GM21723 (cell line): ENCODE measurements at regions not wholly inside any gene's neighbourhood (a gene's known extent, or its start where the extent isn't known, plus 50 kb on each side); places are given as distances from the start of the nearest gene placed in this dataset.

Experiments
- ATAC-seq: cut with Tn5 transposase; IDR thresholded peaks from one replicate; pipeline ENCODE4 v1.9.1; 2021; ENCODE audit warnings: mild to moderate bottlenecking, moderate library complexity; ENCODE audit not compliant: unreplicated experiment

- ATAC-seq, result no peak
These were observed 246.6 kb upstream of the PLET1 start for GRCh38 chr11:112507281-112507680.

- ATAC-seq, result no peak
These were observed 248.1 kb upstream of the PLET1 start for GRCh38 chr11:112508750-112509149.

- no peak for ATAC-seq
These were observed 248.6 kb upstream of the PLET1 start for GRCh38 chr11:112509300-112509699.

GRCh38 chr11:112511271-112511670, 250.6 kb upstream of the PLET1 start:
- no peak for ATAC-seq

- no peak for ATAC-seq
These were observed 251.3 kb upstream of the PLET1 start for GRCh38 chr11:112511911-112512310.

- no peak for ATAC-seq
These were observed 252.8 kb upstream of the PLET1 start for GRCh38 chr11:112513417-112513816.

GRCh38 chr11:112514011-112514740, 253.5 kb upstream of the PLET1 start:
- no peak for ATAC-seq

- no peak for ATAC-seq
These were observed 255.6 kb upstream of the PLET1 start for GRCh38 chr11:112516261-112516660.

GRCh38 chr11:112516755-112517154, 256.1 kb upstream of the PLET1 start:
- ATAC-seq, result no peak

GRCh38 chr11:112518371-112518770, 257.7 kb upstream of the PLET1 start:
- ATAC-seq, result no peak

GRCh38 chr11:112519751-112520150, 259.1 kb upstream of the PLET1 start:
- no peak for ATAC-seq

- ATAC-seq, result no peak
These were observed 259.7 kb upstream of the PLET1 start for GRCh38 chr11:112520354-112520753.

GRCh38 chr11:112522536-112522935, 261.9 kb upstream of the PLET1 start:
- ATAC-seq, result no peak

- no peak for ATAC-seq
These were observed 262.4 kb upstream of the PLET1 start for GRCh38 chr11:112523031-112523430.

- no peak for ATAC-seq
These were observed 262.8 kb upstream of the PLET1 start for GRCh38 chr11:112523477-112523876.

- ATAC-seq, result no peak
These were observed 263.3 kb upstream of the PLET1 start for GRCh38 chr11:112523951-112524350.

GRCh38 chr11:112524798-112525197, 264.1 kb upstream of the PLET1 start:
- no peak for ATAC-seq

- no peak for ATAC-seq
These were observed 264.6 kb upstream of the PLET1 start for GRCh38 chr11:112525270-112525669.

- no peak for ATAC-seq
These were observed 265.4 kb upstream of the PLET1 start for GRCh38 chr11:112525844-112526590.

GRCh38 chr11:112526699-112527416, 266.2 kb upstream of the PLET1 start:
- ATAC-seq, result no peak

- no peak for ATAC-seq
These were observed 268.4 kb upstream of the PLET1 start for GRCh38 chr11:112529071-112529470.

GRCh38 chr11:112532506-112532905, 271.8 kb upstream of the PLET1 start:
- ATAC-seq, result no peak
